Esophagus (tissue), 2 donors: ENCODE measurements at regions not wholly inside any gene's neighbourhood (a gene's known extent, or its start where the extent isn't known, plus 50 kb on each side); places are given as distances from the start of the nearest gene placed in this dataset.

Experiments
- H3K27ac ChIP-seq, 2 donors: one replicate each; pipeline ENCODE4 v1.5.1; 2013; ENCODE audit warnings: low read depth in 2 of 2, mild to moderate bottlenecking in 2 of 2, inconsistent platforms in 1 of 2, low read length in 1 of 2, moderate library complexity in 1 of 2
- H3K27me3 ChIP-seq, 2 donors: one replicate each; pipeline ENCODE4 v1.6.1; 2013; ENCODE audit warnings: low read length in 2 of 2, control low read depth in 1 of 2, mild to moderate bottlenecking in 1 of 2; ENCODE audit not compliant: insufficient read depth in 2 of 2, control insufficient read depth in 1 of 2
- H3K36me3 ChIP-seq, 2 donors: one replicate each; pipeline ENCODE4 v1.6.1; 2013; ENCODE audit warnings: low read length in 1 of 2; ENCODE audit not compliant: control insufficient read depth in 2 of 2, insufficient read depth in 2 of 2
- H3K4me1 ChIP-seq, 2 donors: one replicate each; pipeline ENCODE4 v1.6.1; 2013; ENCODE audit warnings: low read length in 1 of 2; ENCODE audit not compliant: control insufficient read depth in 2 of 2, insufficient read depth in 2 of 2
- H3K4me3 ChIP-seq, 2 donors: one replicate each; pipeline ENCODE4 v1.5.1; 2013; ENCODE audit warnings: low read length in 2 of 2, mild to moderate bottlenecking in 2 of 2, low read depth in 1 of 2, moderate library complexity in 1 of 2
- H3K9me3 ChIP-seq, 2 donors: one replicate each; pipeline ENCODE4 v1.6.1; 2013; ENCODE audit warnings: mild to moderate bottlenecking in 2 of 2, low read depth in 1 of 2, low read length in 1 of 2, moderate library complexity in 1 of 2; ENCODE audit not compliant: control insufficient read depth in 2 of 2, insufficient read depth in 1 of 2
- WGBS, 2 donors: extraction: QIAGEN DNeasy Blood & Tissue Kit; methylation state at CpG; one replicate each; pipeline ENCODE4 v1.1.7; 2013; 5-methylcytosine and 5-hydroxymethylcytosine counted together
- donor health status: healthy with polysubstance abuse.
- donor health status: Bipolar disorder and iron deficiency.

- Histone ChIP-seq H3K36me3 (no peaks in the 10 kb centered on the region), H3K27me3 (no peaks in the 10 kb centered on the region)
- 82 to 84% methylated on average over 2 of the region's 2 CpGs for WGBS, 2 donors
Measured at GRCh38 chr4:171448358-171448757, 364.8 kb upstream of the GALNTL6 start.

DNA sequence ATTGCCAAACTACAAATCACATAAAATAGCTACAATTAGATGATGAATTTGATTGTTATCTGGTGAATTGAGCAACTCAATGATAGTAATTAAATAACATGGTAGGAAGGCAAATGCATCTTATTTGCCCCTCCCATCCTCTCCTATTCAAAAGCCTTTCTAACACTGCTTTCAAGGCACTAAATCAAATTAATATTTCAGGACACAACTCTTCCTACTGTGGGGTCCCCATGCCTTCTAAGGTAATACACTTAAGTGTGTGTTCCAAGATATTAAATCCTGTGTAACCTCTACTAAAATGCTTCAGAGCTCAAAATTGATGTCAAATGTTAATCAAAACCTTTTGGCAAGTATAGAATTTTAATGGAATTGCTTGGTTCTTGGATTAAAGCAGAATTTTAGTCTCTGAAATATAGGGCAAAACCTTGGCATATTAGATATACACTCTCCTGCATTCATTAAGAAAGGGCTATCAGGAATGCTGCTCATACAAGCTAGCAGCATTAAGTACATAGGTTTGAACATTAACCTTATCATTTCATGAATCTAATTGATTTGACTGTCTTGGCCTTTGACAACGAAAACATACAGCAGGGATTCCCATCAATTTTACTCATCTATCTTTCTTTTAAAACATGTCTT is 371.8 kb upstream of the GALNTL6 start:
- Histone ChIP-seq H3K4me1 (no peaks in the 10 kb centered on the region), H3K36me3 (no peaks in the 10 kb centered on the region), H3K27ac (no peak overlapping the region), H3K9me3 (no peaks in the 10 kb centered on the region), H3K4me3 (no peak overlapping the region), H3K27me3 (no peaks in the 10 kb centered on the region)
- 36 to 42% methylated on average over 1 of the region's 1 CpG for WGBS, 2 donors

More at GRCh38 chr4:171448358-171448757, 364.8 kb upstream of the GALNTL6 start:
- H3K27ac ChIP-seq = no peak overlapping the region
- H3K9me3 ChIP-seq = no peaks in the 10 kb centered on the region
- no peak overlapping the region for H3K4me3 ChIP-seq
- H3K4me1 ChIP-seq = no peaks in the 10 kb centered on the region

GRCh38 chr4:171433674-171434073 is 379.5 kb upstream of the GALNTL6 start:
- Histone ChIP-seq H3K27me3 (no peaks in the 10 kb centered on the region), H3K36me3 (no peaks in the 10 kb centered on the region), H3K9me3 (no peaks in the 10 kb centered on the region), H3K27ac (no peak overlapping the region), H3K4me1 (no peaks in the 10 kb centered on the region), H3K4me3 (no peak overlapping the region)

DNA sequence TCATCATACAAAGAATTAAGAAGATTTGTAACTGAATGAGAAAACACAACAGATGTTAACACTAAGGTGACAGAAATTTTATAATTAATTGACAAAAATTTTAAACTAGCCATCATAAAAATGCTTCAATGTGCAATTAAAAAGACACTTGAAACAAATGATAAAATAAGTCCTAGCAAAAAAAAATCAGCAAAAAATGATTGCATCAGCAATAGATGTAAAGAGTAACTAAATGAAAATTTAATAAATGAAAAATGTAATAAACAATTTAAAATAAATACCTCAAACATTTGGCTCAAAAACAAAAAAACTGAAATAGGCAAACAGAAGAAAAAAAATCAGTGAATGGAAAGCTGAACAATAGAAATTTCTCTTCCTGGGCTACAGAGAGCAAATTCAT is 380.7 kb upstream of the GALNTL6 start:
- Histone ChIP-seq H3K4me3 (no peak overlapping the region), H3K27me3 (no peaks in the 10 kb centered on the region), H3K9me3 (no peaks in the 10 kb centered on the region), H3K4me1 (no peaks in the 10 kb centered on the region), H3K36me3 (no peaks in the 10 kb centered on the region), H3K27ac (no peak overlapping the region)

GRCh38 chr4:171430495-171430894 is 382.7 kb upstream of the GALNTL6 start:
- Histone ChIP-seq H3K9me3 (no peaks in the 10 kb centered on the region), H3K27ac (no peak overlapping the region)
- WGBS, 2 donors = 90 to 94% methylated on average over 3 of the region's 3 CpGs

DNA sequence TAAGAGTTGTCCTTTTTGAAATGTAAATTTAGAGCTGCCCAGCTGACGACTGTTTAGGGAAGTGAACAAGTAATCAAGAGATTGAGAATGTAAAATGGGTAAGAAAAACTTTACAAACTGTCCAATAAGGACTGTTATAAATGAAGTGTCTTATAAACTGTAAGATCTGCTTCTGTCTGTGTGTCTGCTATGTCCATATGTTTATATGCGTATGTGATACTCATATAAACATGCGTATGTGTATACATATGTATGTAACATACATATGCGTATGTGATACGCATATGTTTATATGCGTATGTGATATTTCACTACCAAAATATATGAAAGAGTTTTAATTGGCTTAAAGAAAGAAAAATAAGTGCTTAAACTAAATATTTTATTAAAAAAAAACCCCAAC is 416.0 kb upstream of the GALNTL6 start:
- WGBS, 2 donors = 85 to 87% methylated on average over 6 of the region's 6 CpGs
- Histone ChIP-seq H3K27me3 (no peaks in the 10 kb centered on the region), H3K4me1 (no peaks in the 10 kb centered on the region), H3K4me3 (no peak overlapping the region), H3K9me3 (peaks cover 2 to 3% of the 10 kb centered on the region in 2 donors), H3K36me3 (no peaks in the 10 kb centered on the region), H3K27ac (no peak overlapping the region)

More at GRCh38 chr4:171430495-171430894, 382.7 kb upstream of the GALNTL6 start:
- H3K36me3 ChIP-seq = no peaks in the 10 kb centered on the region
- H3K4me1 ChIP-seq = no peaks in the 10 kb centered on the region
- no peak overlapping the region for H3K4me3 ChIP-seq
- no peaks in the 10 kb centered on the region for H3K27me3 ChIP-seq

GRCh38 chr4:171390626-171391025 is 422.6 kb upstream of the GALNTL6 start:
- peaks cover 2 to 4% of the 10 kb centered on the region in 2 donors for H3K9me3 ChIP-seq
- no peaks in the 10 kb centered on the region for H3K36me3 ChIP-seq
- H3K27me3 ChIP-seq = no peaks in the 10 kb centered on the region
- no peak overlapping the region for H3K27ac ChIP-seq
- WGBS, 2 donors = 44 to 51% methylated on average over 3 of the region's 3 CpGs
- H3K4me3 ChIP-seq = no peak overlapping the region
- H3K4me1 ChIP-seq = no peaks in the 10 kb centered on the region

- Histone ChIP-seq H3K27me3 (no peaks in the 10 kb centered on the region), H3K4me3 (no peak overlapping the region), H3K27ac (no peak overlapping the region), H3K36me3 (no peaks in the 10 kb centered on the region), H3K9me3 (no peaks in the 10 kb centered on the region), H3K4me1 (no peaks in the 10 kb centered on the region)
Measured at GRCh38 chr4:171378323-171378722, 434.9 kb upstream of the GALNTL6 start.

DNA sequence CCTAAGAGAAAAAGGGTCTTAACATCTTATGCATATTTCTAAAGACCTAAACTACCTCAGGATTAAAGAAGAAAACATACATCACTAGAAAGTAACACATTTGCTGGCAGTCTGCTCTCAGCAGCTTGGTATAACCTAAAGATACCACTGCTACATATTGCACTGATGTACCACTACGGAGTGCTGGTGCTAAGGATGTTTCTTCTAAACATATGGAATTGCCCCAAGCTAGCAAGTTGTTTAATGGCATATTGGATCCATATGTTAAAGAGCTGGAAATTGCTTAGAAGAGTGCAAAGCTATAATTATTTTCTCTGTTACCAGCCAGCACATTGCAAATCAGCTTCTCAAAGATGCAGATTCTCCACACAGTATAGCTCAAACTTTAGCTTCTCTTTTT is 436.5 kb upstream of the GALNTL6 start:
- no peaks in the 10 kb centered on the region for H3K27me3 ChIP-seq
- 63 to 70% methylated on average over 1 of the region's 1 CpG for WGBS, 2 donors
- H3K9me3 ChIP-seq = no peaks in the 10 kb centered on the region

DNA sequence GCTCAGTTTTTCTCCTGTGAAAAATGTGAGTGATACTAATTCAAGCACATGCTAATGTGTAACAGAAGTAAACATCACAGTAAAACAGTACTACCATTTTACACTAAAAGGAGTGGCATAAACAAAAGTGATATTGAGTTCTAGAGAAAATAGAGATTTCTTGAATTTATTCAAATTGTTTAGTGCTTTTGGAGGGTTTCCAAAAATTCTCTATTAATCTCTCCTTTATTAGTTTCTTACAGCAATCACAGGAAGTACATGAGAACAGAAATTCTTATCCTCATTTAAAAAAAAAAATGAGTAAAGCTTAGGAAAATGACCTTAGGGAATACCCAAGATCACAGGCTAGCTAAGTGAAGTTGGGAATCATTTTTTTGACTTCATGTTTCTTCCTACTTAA is 459.7 kb upstream of the GALNTL6 start:
- Histone ChIP-seq H3K27ac (no peak overlapping the region), H3K4me3 (no peak overlapping the region), H3K4me1 (no peaks in the 10 kb centered on the region), H3K36me3 (no peaks in the 10 kb centered on the region), H3K27me3 (no peaks in the 10 kb centered on the region), H3K9me3 (no peaks in the 10 kb centered on the region)

More for the DNA sequence above, 436.5 kb upstream of the GALNTL6 start:
- Histone ChIP-seq H3K36me3 (no peaks in the 10 kb centered on the region), H3K4me1 (no peaks in the 10 kb centered on the region), H3K27ac (no peak overlapping the region), H3K4me3 (no peak overlapping the region)
